Loucy (cell line): ENCODE measurements at regions not wholly inside any gene's neighbourhood (a gene's known extent, or its start where the extent isn't known, plus 50 kb on each side); places are given as distances from the start of the nearest gene placed in this dataset.

Source experiments
- H2AFZ ChIP-seq: fragments of 200-600 bp; sonication (generic); 2 replicates; pipeline ENCODE4 v1.6.0; 2016; ENCODE audit warnings: antibody characterized with exemption, mild to moderate bottlenecking, low read length, moderate library complexity
- H3F3A ChIP-seq: fragments of 200-600 bp; 2 replicates; pipeline ENCODE4 v1.6.0; 2016; ENCODE audit warnings: antibody characterized with exemption, low read depth, mild to moderate bottlenecking
- H3K27me3 ChIP-seq: fragments of 200-600 bp; sonication (generic); 2 replicates; pipeline ENCODE4 v1.6.1; 2014; ENCODE audit warnings: low read length, mild to moderate bottlenecking; ENCODE audit not compliant: insufficient read depth, poor library complexity, severe bottlenecking
- H3K36me3 ChIP-seq: fragments of 200-600 bp; sonication (generic); 2 replicates; pipeline ENCODE4 v1.6.1; 2016; ENCODE audit warnings: low read length; ENCODE audit not compliant: insufficient read depth
- H3K4me1 ChIP-seq: fragments of 200-600 bp; sonication (generic); 2 replicates; pipeline ENCODE4 v1.5.1; 2014; ENCODE audit warnings: low read length, mild to moderate bottlenecking; ENCODE audit not compliant: insufficient read depth, poor library complexity, severe bottlenecking
- H3K4me2 ChIP-seq: fragments of 200-600 bp; sonication (generic); 2 replicates; pipeline ENCODE4 v1.6.0; 2014; ENCODE audit warnings: antibody characterized with exemption, low read length, low read depth, mild to moderate bottlenecking; ENCODE audit not compliant: poor library complexity, severe bottlenecking
- H3K4me3 ChIP-seq: fragments of 200-600 bp; sonication (generic); 2 replicates; pipeline ENCODE4 v1.5.1; 2014; ENCODE audit warnings: low read length, mild to moderate bottlenecking, mixed read lengths; ENCODE audit not compliant: poor library complexity, severe bottlenecking
- H3K79me2 ChIP-seq: fragments of 200-600 bp; sonication (generic); 2 replicates; pipeline ENCODE4 v1.6.1; 2014; ENCODE audit warnings: low read length; ENCODE audit not compliant: insufficient read depth
- H3K9ac ChIP-seq: fragments of 200-600 bp; sonication (generic); 2 replicates; pipeline ENCODE4 v1.6.0; 2014; ENCODE audit warnings: mild to moderate bottlenecking, low read depth, low read length, moderate library complexity; ENCODE audit not compliant: poor library complexity, severe bottlenecking
- H3K9me2 ChIP-seq: fragments of 200-600 bp; sonication (generic); replicated peaks from 2 replicates; pipeline ENCODE4 v1.6.1; 2016; ENCODE audit warnings: low read depth, low read length, mixed read lengths
- H3K9me3 ChIP-seq: fragments of 200-600 bp; sonication (generic); 2 replicates; pipeline ENCODE4 v1.6.1; 2014; ENCODE audit warnings: mild to moderate bottlenecking, antibody characterized with exemption, low read length, low read depth; ENCODE audit not compliant: insufficient read depth
- H4K20me1 ChIP-seq: fragments of 200-600 bp; sonication (generic); 2 replicates; pipeline ENCODE4 v1.6.0; 2014; ENCODE audit warnings: antibody characterized with exemption, low read length, mild to moderate bottlenecking; ENCODE audit not compliant: insufficient read depth, poor library complexity, severe bottlenecking
- CTCF ChIP-seq: fragments of 200-600 bp; sonication (generic); conservative IDR thresholded peaks from 2 replicates; pipeline ENCODE4 v1.5.1; 2014; ENCODE audit warnings: mild to moderate bottlenecking, antibody characterized with exemption, low read length
- EZH2phosphoT487 ChIP-seq: fragments of 200-600 bp; IDR thresholded peaks from 2 replicates; pipeline ENCODE4 v1.6.1; 2018; ENCODE audit warnings: antibody characterized with exemption, mild to moderate bottlenecking, moderate library complexity, borderline replicate concordance

- Histone ChIP-seq H3K9ac (no peak overlapping the region), H3K36me3 (no peaks in the 10 kb centered on the region), H3F3A (no peaks in the 10 kb centered on the region), H3K9me3 (no peaks in the 10 kb centered on the region), H3K4me2 (no peak overlapping the region), H3K79me2 (no peaks in the 10 kb centered on the region), H3K27me3 (no peaks in the 10 kb centered on the region), H2AFZ (no peak overlapping the region), H3K9me2 (no peaks in the 10 kb centered on the region), H3K4me3 (no peak overlapping the region), H4K20me1 (no peaks in the 10 kb centered on the region), H3K4me1 (no peaks in the 10 kb centered on the region)
- no peak for TF ChIP-seq EZH2phosphoT487
These were observed 150.2 kb upstream of the POU2AF2 start for GRCh38 chr11:111095327-111095726.

- Histone ChIP-seq H3K36me3 (no peaks in the 10 kb centered on the region), H4K20me1 (no peaks in the 10 kb centered on the region), H3K9me3 (no peaks in the 10 kb centered on the region), H3K79me2 (no peaks in the 10 kb centered on the region), H3K4me1 (peaks cover 18% of the 10 kb centered on the region), H3K4me3 (no peak overlapping the region), H3K9ac (no peak overlapping the region), H3F3A (no peaks in the 10 kb centered on the region), H3K4me2 (no peak overlapping the region), H3K9me2 (no peaks in the 10 kb centered on the region), H3K27me3 (no peaks in the 10 kb centered on the region), H2AFZ (no peak overlapping the region)
- TF ChIP-seq EZH2phosphoT487 (no peak), CTCF (no peak)
These were observed 152.5 kb upstream of the POU2AF2 start for GRCh38 chr11:111093061-111093460.

- Histone ChIP-seq H3K4me2 (no peak overlapping the region), H3K4me3 (no peak overlapping the region), H3K36me3 (no peaks in the 10 kb centered on the region), H3K79me2 (no peaks in the 10 kb centered on the region), H2AFZ (no peak overlapping the region), H3K9me2 (no peaks in the 10 kb centered on the region), H3K9me3 (no peaks in the 10 kb centered on the region), H3K9ac (no peak overlapping the region), H4K20me1 (no peaks in the 10 kb centered on the region), H3K27me3 (no peaks in the 10 kb centered on the region), H3F3A (no peaks in the 10 kb centered on the region), H3K4me1 (peaks cover 18% of the 10 kb centered on the region)
- no peak for TF ChIP-seq CTCF
- no peak for TF ChIP-seq EZH2phosphoT487
These were observed 154.1 kb upstream of the POU2AF2 start for GRCh38 chr11:111091321-111091938.

- H3K9ac ChIP-seq = no peak overlapping the region
- no peaks in the 10 kb centered on the region for H3K27me3 ChIP-seq
- H3K9me3 ChIP-seq = no peaks in the 10 kb centered on the region
- peaks cover 18% of the 10 kb centered on the region for H3K4me1 ChIP-seq
- H3K36me3 ChIP-seq = no peaks in the 10 kb centered on the region
- H2AFZ ChIP-seq = no peak overlapping the region
- H3K9me2 ChIP-seq = no peaks in the 10 kb centered on the region
- no peaks in the 10 kb centered on the region for H4K20me1 ChIP-seq
- H3K79me2 ChIP-seq = no peaks in the 10 kb centered on the region
- TF ChIP-seq EZH2phosphoT487 = no peak
- no peak for TF ChIP-seq CTCF
- no peak overlapping the region for H3K4me2 ChIP-seq
- H3F3A ChIP-seq = no peaks in the 10 kb centered on the region
- no peak overlapping the region for H3K4me3 ChIP-seq
These were observed 155.8 kb upstream of the POU2AF2 start for GRCh38 chr11:111089759-111090158.
